HG03565 (cell line): ENCODE measurements at regions not wholly inside any gene's neighbourhood (a gene's known extent, or its start where the extent isn't known, plus 50 kb on each side); places are given as distances from the start of the nearest gene placed in this dataset.

ENCODE experiments used
- ATAC-seq: cut with Tn5 transposase; IDR thresholded peaks from one replicate; pipeline ENCODE4 v1.9.1; 2021; ENCODE audit warnings: mild to moderate bottlenecking, moderate library complexity; ENCODE audit not compliant: unreplicated experiment

GRCh38 chr4:138927072-138927471, 88.5 kb upstream of the NOCT start:
- no peak for ATAC-seq

DNA sequence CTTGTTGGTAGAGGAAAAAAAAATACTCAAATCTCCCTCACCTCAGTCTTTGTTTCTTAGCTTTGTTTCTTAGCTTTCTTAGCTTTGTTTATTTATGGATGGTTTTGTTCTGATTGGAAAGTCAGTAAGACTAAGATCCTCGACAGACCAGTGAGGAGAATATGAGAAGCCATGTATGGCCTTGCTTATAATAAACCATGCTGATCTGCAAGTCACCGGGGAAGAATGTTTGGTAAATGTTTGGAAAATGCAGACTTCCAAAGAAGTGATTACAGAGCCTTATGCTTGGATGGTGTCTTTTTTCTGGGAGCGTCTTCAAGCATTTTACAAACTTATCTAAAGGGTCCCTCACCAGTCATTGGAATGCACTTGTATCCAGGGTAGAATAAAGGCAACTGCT, 90.1 kb upstream of the NOCT start:
- no peak for ATAC-seq

- peak; percentile 82 for ATAC-seq
These were observed 96.3 kb upstream of the NOCT start for GRCh38 chr4:138919094-138919936.

- ATAC-seq, result no peak
These were observed 97.3 kb upstream of the NOCT start for GRCh38 chr4:138918169-138918869.

DNA sequence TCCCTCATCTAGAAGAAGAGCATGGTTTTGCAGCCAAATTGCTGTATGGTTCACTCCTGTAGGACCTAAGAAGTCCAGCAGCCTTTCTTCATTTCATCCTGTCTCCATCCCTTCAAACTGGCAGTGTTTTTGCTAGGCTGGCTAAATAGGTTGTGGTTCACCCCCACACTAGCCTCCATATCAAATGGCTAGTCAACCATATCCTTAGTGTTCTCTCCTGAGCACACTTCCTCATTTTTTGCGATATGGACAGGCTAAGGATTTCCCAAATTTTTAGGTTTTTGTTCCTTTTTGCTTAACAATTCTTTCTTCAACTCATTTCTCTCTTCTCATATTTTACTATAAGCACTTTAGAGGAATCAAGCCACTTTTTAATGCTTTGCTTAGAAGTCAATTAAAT, 98.8 kb upstream of the NOCT start:
- ATAC-seq, result no peak

DNA sequence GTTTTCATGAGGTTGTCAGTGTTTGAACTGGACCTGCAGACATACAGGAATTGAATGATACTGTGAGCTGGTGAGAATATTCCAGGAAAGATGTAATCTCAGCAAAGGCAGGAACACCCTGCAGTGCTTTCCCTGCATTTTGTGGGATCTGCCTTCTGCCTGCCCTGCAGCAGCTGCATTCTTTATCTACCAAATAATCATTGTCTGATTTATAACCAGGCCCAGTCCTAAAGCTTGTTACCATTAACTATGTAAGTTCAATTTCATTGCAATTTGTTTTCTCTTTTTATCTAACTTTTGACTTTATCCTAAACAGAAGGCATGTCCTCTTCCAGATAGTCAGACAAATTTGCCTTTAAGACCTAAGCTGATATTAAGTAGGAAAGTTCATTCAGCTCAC, 99.8 kb upstream of the NOCT start:
- ATAC-seq, result no peak

DNA sequence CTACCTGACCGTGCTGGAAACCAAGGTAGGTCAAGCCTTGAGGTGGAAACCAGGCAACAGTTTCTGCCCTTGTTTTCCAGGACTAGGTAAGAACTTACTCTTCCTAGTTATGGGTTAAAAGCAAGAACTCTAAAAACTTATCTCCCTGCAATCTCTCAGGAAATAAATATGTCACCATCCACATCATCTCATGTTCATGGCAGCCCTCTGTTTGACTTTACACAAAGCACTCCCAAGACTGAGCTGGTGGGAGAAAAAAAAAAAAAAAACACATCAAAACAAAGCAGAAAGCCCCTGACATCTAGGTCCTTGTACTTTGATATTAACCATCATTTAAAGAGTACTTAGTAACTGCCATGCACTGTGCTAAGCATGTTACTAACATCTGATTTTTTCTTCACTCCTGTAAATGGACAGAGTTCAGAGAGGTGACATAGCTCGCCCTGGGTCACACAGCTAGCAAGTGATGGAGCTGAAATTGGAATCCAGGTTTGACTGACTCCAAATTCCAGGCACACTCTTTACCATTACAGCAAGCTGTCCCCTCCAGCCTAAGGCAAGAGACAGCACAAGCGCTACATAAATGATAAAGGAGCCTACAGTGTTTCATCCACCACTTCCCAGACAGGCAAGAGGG, 102.8 kb upstream of the NOCT start:
- ATAC-seq, result no peak

- no peak for ATAC-seq
These were observed 103.5 kb upstream of the NOCT start for GRCh38 chr4:138911909-138912703.

DNA sequence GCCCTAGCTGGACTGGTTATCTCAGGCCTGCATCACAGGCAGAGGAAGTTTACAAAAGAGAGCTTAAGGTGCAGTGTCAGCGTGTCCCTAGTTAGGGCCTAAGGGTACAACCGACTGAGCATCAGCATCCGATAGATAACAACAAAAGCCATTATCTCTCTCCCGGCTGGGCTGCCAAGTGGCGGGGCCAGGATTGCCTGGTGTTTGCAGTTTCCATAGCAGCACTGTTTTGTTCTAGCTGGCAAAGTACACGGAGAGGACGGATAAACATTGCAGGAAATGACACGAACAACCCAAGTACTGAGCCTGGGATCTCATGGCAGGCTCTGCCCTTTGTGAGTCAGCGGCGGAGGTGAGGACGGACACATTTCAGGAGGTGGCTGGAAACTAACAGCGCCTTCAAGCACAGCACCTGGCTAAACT, 104.7 kb upstream of the NOCT start:
- no peak for ATAC-seq

- no peak for ATAC-seq
These were observed 105.2 kb upstream of the NOCT start for GRCh38 chr4:138910195-138910913.

GRCh38 chr4:138909587-138909986, 106.0 kb upstream of the NOCT start:
- no peak for ATAC-seq

GRCh38 chr4:138908134-138908533, 107.4 kb upstream of the NOCT start:
- ATAC-seq, result no peak

DNA sequence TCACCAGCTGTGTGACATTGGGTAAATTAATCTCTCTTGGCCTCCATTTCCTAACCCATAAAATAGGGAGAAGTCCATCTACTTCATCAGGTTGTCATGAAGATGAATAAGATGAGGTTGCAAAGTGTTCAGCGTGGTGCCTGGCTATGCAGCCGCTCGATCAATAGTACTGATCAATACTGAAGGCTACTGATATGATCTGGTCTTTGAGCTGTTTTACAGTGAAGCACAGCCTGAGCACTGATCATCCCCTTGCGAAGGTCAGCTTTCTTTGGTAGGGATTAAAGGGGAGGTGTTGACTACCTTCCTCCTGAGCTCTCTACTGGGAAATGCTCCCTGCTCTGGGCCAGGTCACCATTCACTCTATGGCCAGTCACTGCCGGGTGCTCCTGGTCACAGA, 108.4 kb upstream of the NOCT start:
- ATAC-seq, result no peak

DNA sequence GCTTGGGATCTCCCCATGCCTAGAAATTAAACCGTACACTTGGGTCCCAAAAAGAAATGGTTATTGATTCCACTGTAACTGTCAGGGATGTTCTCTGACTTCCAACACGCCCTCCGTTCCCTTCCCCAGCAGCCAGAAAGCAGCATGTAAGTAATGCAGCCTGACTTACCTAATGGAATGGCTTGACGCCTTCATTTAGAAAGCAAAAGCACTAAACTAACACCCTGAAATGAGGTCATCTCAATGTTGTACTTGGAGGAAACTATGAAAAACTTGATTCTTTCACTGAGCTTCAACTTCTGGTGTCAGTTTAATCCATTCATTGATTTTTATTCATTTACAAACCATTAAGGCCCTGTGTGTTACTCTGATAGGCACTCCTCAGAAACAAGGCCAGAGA, 110.8 kb upstream of the NOCT start:
- ATAC-seq, result no peak

DNA sequence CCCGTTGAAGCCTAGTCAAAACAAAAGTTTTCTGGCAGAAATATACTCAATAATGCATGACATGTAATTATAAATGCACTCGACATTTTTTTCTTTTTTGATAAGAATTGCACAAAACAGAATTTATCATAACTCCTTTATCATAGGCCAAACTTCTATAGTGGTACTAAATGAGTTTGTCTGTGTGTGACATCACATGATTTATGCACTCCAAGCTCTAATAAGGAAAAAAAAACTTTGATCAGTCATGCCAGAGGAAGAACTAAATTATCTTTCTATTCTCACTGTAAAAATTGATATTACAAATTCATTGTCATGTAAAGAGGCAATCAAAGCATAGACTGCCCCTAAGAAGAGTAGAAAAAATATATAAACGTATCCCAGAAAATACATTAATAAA, 112.4 kb upstream of the NOCT start:
- no peak for ATAC-seq

GRCh38 chr4:138902705-138903104, 112.9 kb upstream of the NOCT start:
- no peak for ATAC-seq

DNA sequence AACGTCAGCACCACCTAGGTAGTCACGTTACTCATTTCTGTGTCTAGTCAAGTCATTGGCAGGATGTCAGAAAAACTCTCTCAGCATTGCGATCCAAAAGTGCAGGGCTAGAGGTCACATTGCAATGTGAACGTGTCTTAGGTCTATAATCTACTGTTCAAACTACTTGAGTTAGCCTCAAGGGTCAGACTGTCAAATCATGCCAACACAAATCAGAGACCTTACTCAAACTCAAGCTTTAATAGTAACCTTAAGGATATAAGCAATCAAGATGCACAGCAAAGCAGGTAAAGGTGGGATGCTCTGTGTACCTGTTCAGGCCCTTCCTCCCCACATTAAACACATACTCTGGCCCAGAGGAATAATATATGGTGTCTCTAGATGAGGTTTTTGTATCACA, 114.4 kb upstream of the NOCT start:
- no peak for ATAC-seq

GRCh38 chr4:138899999-138900398, 115.6 kb upstream of the NOCT start:
- ATAC-seq, result no peak

GRCh38 chr4:138898282-138898681, 117.3 kb upstream of the NOCT start:
- no peak for ATAC-seq

- ATAC-seq, result no peak
These were observed 117.8 kb upstream of the NOCT start for GRCh38 chr4:138897811-138898226.
